SJCRH30 (cell line): ENCODE measurements at regions not wholly inside any gene's neighbourhood (a gene's known extent, or its start where the extent isn't known, plus 50 kb on each side); places are given as distances from the start of the nearest gene placed in this dataset.

Source experiments
- DNase-seq, 2 experiments: peaks; one replicate each; pipeline ENCODE4 v3.0.0-alpha.2; 2015 to 2020
- H3K27ac ChIP-seq: fragments of 250-450 bp; sonication (Bioruptor Pico); 2 replicates; pipeline ENCODE4 v1.5.1; 2020; ENCODE audit warnings: mild to moderate bottlenecking, moderate library complexity
- H3K27me3 ChIP-seq: fragments of 250-450 bp; sonication (Bioruptor Pico); 2 replicates; pipeline ENCODE4 v1.5.1; 2020; ENCODE audit warnings: mild to moderate bottlenecking, moderate library complexity
- H3K36me3 ChIP-seq: fragments of 250-450 bp; sonication (Bioruptor Pico); 2 replicates; pipeline ENCODE4 v1.5.1; 2020; ENCODE audit warnings: mild to moderate bottlenecking, moderate library complexity
- H3K4me1 ChIP-seq: fragments of 250-450 bp; sonication (Bioruptor Pico); 2 replicates; pipeline ENCODE4 v1.5.1; 2020; ENCODE audit warnings: mild to moderate bottlenecking, moderate library complexity
- H3K4me3 ChIP-seq: fragments of 250-450 bp; sonication (Bioruptor Pico); 2 replicates; pipeline ENCODE4 v1.5.1; 2020; ENCODE audit warnings: mild to moderate bottlenecking, moderate library complexity
- H3K9me3 ChIP-seq: fragments of 250-450 bp; sonication (Bioruptor Pico); replicated peaks from 2 replicates; pipeline ENCODE4 v1.5.1; 2020; ENCODE audit warnings: mild to moderate bottlenecking, moderate library complexity

GRCh38 chr15:38614621-38615020 lies 50.0 kb upstream of the RASGRP1 start:
- DNase-seq, result no peak
- Histone ChIP-seq H3K9me3 (no peaks in the 10 kb centered on the region), H3K36me3 (no peaks in the 10 kb centered on the region), H3K4me3 (no peak overlapping the region), H3K27me3 (0 out of 2 replicates have a peak, but pooled peaks cover 4% of the 10 kb centered on the region), H3K4me1 (no peaks in the 10 kb centered on the region), H3K27ac (no peak overlapping the region)

GRCh38 chr15:38617831-38618230 lies 53.2 kb upstream of the RASGRP1 start:
- no peak for DNase-seq
- Histone ChIP-seq H3K9me3 (no peaks in the 10 kb centered on the region), H3K27ac (no peak overlapping the region), H3K27me3 (0 out of 2 replicates have a peak, but pooled peaks cover 4% of the 10 kb centered on the region), H3K36me3 (no peaks in the 10 kb centered on the region), H3K4me3 (no peak overlapping the region), H3K4me1 (no peaks in the 10 kb centered on the region)

DNA sequence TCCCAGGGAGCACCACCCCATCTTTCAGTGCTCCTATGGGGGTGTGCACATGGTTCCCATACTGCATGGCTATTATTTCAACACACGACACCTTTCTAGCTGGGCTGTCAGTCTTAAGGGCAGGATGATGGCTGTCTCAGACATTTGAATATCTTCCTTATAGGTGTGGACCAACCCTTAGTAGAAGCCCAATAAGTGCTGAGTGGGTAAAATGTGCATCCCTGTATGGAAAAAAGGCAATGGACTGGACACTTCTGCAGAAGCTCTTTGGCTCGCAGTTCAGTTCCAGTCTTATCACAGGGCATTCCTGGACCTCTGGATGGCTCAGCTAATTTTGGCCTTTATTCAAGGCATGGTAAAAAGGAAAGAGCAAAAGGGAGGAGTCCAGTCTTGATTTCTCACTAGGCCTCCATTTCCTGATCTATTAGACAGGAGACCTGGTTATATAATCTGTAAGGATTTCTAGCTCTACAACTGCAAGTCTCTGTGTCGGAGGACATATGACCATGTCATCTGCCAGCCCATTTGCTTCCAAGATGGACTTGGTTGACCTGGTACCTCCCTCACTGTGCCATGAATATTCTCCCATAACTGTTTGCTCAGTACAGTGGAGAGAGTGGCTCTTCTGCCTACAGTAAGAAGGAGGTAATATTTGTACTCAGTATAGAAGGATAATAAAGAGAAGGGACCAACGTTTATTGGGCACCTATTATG lies 53.8 kb upstream of the RASGRP1 start:
- H3K27me3 ChIP-seq, result 0 out of 2 replicates have a peak, but pooled peaks cover 4% of the 10 kb centered on the region

GRCh38 chr15:38620098-38620497 lies 55.5 kb upstream of the RASGRP1 start:
- no peaks in the 10 kb centered on the region for H3K4me1 ChIP-seq
- H3K9me3 ChIP-seq, result no peaks in the 10 kb centered on the region
- H3K4me3 ChIP-seq, result no peak overlapping the region
- H3K27ac ChIP-seq, result no peak overlapping the region
- DNase-seq, result no peak
- H3K27me3 ChIP-seq, result 0 out of 2 replicates have a peak, but pooled peaks cover 4% of the 10 kb centered on the region
- H3K36me3 ChIP-seq, result no peaks in the 10 kb centered on the region

More for the DNA sequence above, 53.8 kb upstream of the RASGRP1 start:
- Histone ChIP-seq H3K9me3 (no peaks in the 10 kb centered on the region), H3K36me3 (no peaks in the 10 kb centered on the region), H3K4me1 (no peaks in the 10 kb centered on the region), H3K4me3 (no peak overlapping the region), H3K27ac (no peak overlapping the region)
- DNase-seq, result no peak

- Histone ChIP-seq H3K36me3 (no peaks in the 10 kb centered on the region), H3K27me3 (0 out of 2 replicates have a peak, but pooled peaks cover 4% of the 10 kb centered on the region), H3K4me3 (no peak overlapping the region), H3K27ac (no peak overlapping the region), H3K4me1 (no peaks in the 10 kb centered on the region), H3K9me3 (no peaks in the 10 kb centered on the region)
- DNase-seq, result no peak
These were observed 56.4 kb upstream of the RASGRP1 start for GRCh38 chr15:38620851-38621594.

- Histone ChIP-seq H3K4me3 (no peak overlapping the region), H3K27me3 (no peaks in the 10 kb centered on the region), H3K4me1 (no peaks in the 10 kb centered on the region), H3K9me3 (no peaks in the 10 kb centered on the region), H3K36me3 (no peaks in the 10 kb centered on the region), H3K27ac (no peak overlapping the region)
- DNase-seq, result no peak
These were observed 57.7 kb upstream of the RASGRP1 start for GRCh38 chr15:38622304-38622703.

DNA sequence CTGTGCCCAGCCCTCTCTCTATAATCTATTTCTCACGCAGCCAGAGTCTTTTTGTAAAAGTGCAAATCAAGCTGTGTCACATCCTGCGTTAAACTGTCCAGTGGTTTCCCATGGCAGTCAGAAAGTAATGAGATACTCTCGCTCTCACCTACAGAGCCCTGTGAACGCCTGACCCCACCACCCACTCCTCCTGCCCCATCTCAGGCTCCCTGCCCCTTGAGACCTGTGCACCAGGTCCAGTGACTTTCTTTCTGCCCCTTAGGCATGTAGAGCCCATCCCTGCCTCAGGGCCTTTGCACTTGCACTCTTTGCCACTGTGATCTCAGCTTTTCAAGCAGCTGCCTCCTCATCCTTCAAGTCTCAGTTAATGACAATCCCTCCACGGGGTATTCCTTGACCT lies 58.3 kb upstream of the RASGRP1 start:
- DNase-seq, result no peak
- Histone ChIP-seq H3K4me3 (no peak overlapping the region), H3K27ac (no peak overlapping the region), H3K36me3 (no peaks in the 10 kb centered on the region), H3K9me3 (no peaks in the 10 kb centered on the region), H3K27me3 (no peaks in the 10 kb centered on the region), H3K4me1 (no peaks in the 10 kb centered on the region)

DNA sequence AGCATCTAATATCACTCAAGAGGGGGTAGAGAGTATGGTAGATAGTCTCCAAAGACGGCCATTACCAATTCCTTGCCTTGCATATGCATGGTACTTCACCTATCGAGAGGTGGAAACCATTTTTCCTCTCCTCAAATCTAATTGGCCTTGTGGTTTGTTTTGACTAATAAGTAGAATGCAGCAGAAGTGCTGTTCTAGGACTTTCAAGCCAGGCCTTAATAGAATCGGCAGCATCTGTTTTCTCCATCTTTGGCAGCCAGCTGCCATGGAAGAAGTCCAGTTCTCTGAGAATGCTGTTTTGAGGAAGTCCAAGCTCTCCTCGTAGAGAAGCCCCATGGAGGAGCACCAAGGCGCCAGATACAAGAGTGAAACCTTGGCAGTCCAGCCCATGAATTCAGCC lies 59.1 kb upstream of the RASGRP1 start:
- Histone ChIP-seq H3K36me3 (no peaks in the 10 kb centered on the region), H3K4me1 (no peaks in the 10 kb centered on the region), H3K27me3 (no peaks in the 10 kb centered on the region), H3K9me3 (no peaks in the 10 kb centered on the region), H3K4me3 (no peak overlapping the region), H3K27ac (no peak overlapping the region)
- no peak for DNase-seq

DNA sequence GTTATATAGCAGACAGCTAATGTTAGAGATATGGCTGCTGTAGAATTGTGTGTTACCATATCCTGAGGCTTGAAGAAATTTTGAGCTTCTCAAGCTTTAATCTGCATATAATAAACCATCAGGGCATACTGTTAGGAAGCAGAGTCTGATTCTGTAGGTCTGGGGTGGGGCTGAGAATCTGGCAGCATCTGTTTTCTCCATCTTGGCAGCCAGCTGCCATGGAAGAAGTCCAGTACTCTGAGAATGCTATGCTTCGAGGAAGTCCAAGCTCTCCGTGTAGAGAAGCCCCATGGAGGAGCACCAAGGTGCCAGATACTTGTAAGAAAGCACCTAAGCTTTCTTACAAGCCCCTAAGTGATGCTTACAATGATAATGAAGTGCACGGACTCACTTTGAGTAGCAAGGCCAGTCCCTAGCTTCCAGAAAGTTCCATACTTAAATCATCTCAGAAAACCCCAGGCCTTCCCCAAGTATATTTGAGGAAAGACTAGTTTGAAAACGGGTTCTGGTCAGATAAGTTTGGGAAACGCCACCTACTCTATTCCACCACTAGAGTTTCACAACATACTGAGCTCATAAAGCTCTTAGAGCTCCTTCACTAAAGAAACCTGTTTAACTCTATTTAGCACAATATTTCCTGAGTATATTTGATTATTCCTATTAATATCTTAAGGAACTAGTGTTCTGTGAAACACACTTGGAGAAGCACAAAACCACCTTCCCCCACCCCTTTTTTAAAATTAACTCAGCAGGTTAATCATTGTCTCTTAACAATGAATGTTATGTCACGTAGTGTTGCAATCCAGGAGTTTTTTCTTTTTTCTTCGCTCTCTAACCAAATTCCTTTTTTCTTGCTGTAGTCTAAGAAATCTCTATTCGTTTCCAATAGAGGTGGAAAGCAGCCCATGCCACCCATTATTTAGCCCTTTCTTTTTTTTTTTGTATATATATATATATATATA lies 59.9 kb upstream of the RASGRP1 start:
- Histone ChIP-seq H3K27me3 (no peaks in the 10 kb centered on the region), H3K27ac (no peak overlapping the region), H3K4me3 (no peak overlapping the region), H3K9me3 (no peaks in the 10 kb centered on the region), H3K4me1 (no peaks in the 10 kb centered on the region), H3K36me3 (no peaks in the 10 kb centered on the region)
- DNase-seq, result no peak

DNA sequence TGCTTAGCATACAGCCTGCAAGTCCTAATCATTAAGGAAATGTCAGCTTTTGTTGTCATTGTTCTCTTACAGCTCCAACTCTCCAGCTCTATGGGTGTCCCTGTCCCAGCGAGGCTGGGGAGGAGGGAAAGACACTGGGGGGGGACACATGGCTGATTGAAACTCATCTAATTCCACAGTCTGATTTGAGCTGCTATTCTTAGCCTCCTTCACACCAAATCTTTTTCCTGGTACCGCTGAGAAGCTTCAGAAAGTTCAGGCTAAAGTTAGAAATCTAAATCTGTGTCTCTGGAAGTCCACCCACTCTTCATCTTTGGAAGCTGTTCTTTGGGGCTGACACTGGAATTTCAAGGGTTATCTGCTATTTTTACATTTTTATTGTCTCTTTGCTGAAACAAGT lies 61.3 kb upstream of the RASGRP1 start:
- DNase-seq, result no peak
- Histone ChIP-seq H3K4me1 (no peaks in the 10 kb centered on the region), H3K27me3 (no peaks in the 10 kb centered on the region), H3K4me3 (no peak overlapping the region), H3K36me3 (no peaks in the 10 kb centered on the region), H3K27ac (no peak overlapping the region), H3K9me3 (no peaks in the 10 kb centered on the region)

GRCh38 chr15:38626443-38627050 lies 61.9 kb upstream of the RASGRP1 start:
- H3K36me3 ChIP-seq, result no peaks in the 10 kb centered on the region
- no peaks in the 10 kb centered on the region for H3K4me1 ChIP-seq
- H3K27me3 ChIP-seq, result no peaks in the 10 kb centered on the region
- no peak overlapping the region for H3K27ac ChIP-seq
- no peak for DNase-seq
- H3K4me3 ChIP-seq, result no peak overlapping the region
- no peaks in the 10 kb centered on the region for H3K9me3 ChIP-seq

DNA sequence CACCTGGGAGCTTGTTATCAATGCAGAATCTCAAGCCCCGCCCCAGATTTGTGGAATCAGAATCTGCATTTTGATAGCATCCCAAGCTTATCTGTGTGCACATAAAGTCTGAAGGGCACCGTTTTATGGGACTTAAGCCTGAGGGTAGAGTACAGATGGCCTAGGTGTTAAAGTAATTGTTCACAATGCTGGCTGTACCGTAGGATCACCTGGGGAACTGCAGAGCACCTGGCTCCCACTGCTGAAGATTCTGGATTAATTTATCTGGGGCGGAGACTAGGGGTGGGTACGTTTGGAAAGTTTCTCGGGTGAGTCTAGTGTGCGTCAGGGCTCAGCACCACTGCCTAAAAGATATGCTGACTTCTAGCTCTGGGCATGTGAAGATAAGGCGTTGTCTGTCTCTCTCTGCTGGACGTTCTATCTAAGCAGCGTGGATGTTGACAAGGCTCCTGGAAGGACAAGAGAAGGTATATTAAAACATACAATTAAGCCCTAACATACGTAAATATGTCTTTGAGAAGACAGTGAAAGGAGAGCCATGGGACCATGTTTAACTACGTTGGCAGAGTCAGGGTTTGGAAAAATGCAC lies 63.2 kb upstream of the RASGRP1 start:
- DNase-seq, result no peak
- H3K27ac ChIP-seq, result no peak overlapping the region
- H3K4me3 ChIP-seq, result no peak overlapping the region
- no peaks in the 10 kb centered on the region for H3K27me3 ChIP-seq
- no peaks in the 10 kb centered on the region for H3K36me3 ChIP-seq
- no peaks in the 10 kb centered on the region for H3K4me1 ChIP-seq
- H3K9me3 ChIP-seq, result no peaks in the 10 kb centered on the region

DNA sequence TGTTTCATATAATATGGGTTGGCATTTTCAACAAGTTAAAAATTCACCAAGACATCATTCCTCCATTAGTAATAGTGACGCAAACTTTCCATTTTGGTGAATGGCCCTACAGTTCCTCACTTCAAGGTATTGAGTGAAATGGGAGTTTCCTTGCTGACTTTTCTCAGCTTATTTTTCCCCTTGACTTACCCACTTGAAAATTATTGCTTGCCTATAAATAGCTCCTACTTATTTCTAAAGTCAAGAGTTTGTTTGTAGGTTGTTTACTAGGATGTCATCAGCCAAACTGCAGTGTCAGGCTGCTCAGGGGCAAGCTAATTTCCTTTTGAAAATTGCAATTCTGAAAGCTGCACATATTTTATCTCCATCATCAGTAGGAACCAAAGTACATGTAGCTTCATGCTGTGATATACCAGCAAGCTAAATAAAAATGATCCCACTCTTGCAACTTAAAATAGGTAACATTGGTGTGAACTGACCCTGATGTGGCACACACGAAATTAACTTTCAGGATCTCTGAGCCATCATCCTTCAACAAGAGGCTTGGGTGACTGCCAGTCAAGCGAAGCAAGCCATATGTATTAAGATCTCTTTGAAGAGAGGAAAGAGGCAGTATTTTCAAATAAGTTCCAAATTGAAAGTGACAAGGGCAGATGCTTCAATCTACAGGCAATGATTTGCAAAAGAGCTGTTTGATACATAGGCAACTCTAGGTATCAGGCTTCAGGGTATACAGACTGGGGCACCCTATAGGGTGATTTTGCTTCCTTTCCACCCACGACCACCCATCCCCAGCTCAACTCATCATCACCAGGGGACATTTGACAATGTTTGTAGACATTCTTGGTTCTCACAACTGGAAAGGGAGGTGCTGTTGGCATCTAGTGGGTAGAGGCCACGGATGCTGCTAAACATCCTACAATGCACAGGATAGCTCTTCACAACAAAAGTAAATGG lies 66.8 kb upstream of the RASGRP1 start:
- H3K4me1 ChIP-seq, result no peaks in the 10 kb centered on the region
- no peak overlapping the region for H3K27ac ChIP-seq
- DNase-seq, result no peak
- H3K36me3 ChIP-seq, result no peaks in the 10 kb centered on the region
- no peaks in the 10 kb centered on the region for H3K27me3 ChIP-seq
- H3K9me3 ChIP-seq, result no peaks in the 10 kb centered on the region
- H3K4me3 ChIP-seq, result no peak overlapping the region
